ENCODE measurements at regions not wholly inside any gene's neighbourhood (a gene's known extent, or its start where the extent isn't known, plus 50 kb on each side); places are given as distances from the start of the nearest gene placed in this dataset.

DNA sequence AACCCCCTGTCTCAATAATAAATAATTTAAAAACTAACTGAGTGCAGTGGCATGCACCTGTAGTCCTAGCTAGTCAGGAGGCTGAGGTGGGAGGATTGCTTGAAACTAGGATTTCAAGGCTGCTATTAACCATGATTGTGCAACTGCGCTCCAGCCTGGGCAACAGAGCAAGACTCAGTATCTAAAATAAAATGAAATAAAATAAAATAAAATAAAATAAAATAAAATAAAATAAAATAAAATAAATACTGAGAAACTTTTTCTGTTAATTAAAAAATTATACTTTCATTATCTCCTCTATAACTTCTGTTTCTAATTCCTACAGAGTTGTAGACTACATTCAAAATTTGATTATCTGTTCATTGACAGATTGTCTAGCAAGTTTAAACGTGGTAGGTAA lies 999.4 kb downstream of the ANKRD7 start:
- TF ChIP-seq CTCF (IDR thresholded peaks at IDR 0.05) = no peak
- no peak for TF ChIP-seq EP300 (IDR thresholded peaks at IDR 0.05)
